ENCODE measurements at regions not wholly inside any gene's neighbourhood (a gene's known extent, or its start where the extent isn't known, plus 50 kb on each side); places are given as distances from the start of the nearest gene placed in this dataset.

GRCh38 chr7:63087575-63088190 is 911.0 kb upstream of the ZNF722 start:
- Histone ChIP-seq H3K27ac (no peak overlapping the region), H3K36me3 (ENCODE audit: low read depth, missing control alignments) (no peaks in the 10 kb centered on the region), H3K4me1 (no peaks in the 10 kb centered on the region), H3K4me3 (no peak overlapping the region), H3K27me3 (no peaks in the 10 kb centered on the region), H3K9me3 (no peaks in the 10 kb centered on the region)
- no peak for TF ChIP-seq POLR2A (IDR thresholded peaks at IDR 0.05)
- TF ChIP-seq CTCF (IDR thresholded peaks at IDR 0.05), result no peak
- intact Hi-C loops (cut with DNase I; ENCODE audit: low total_unique reads), result no loop called here
- no peak for DNase-seq
- 64 to 70% methylated on average over 3 of the region's 3 CpGs for WGBS, 2 donors

- no peak for DNase-seq
- no peak overlapping the region for H3K4me3 ChIP-seq
- whole genome bisulfite sequencing, 2 donors, result 67 to 76% methylated on average over 7 of the region's 7 CpGs
- TF ChIP-seq CTCF (IDR thresholded peaks at IDR 0.05) (no peak), POLR2A (IDR thresholded peaks at IDR 0.05) (no peak)
- no peaks in the 10 kb centered on the region for H3K36me3 ChIP-seq (ENCODE audit: low read depth, missing control alignments)
- H3K9me3 ChIP-seq, result no peaks in the 10 kb centered on the region
- H3K4me1 ChIP-seq, result no peaks in the 10 kb centered on the region
- intact Hi-C loops (cut with DNase I; ENCODE audit: low total_unique reads), result no loop called here
- no peaks in the 10 kb centered on the region for H3K27me3 ChIP-seq
- H3K27ac ChIP-seq, result no peak overlapping the region
Measured at GRCh38 chr7:63092951-63093350, 905.7 kb upstream of the ZNF722 start.

GRCh38 chr7:63093481-63093880 is 905.2 kb upstream of the ZNF722 start:
- no peaks in the 10 kb centered on the region for H3K9me3 ChIP-seq
- intact Hi-C loops (cut with DNase I; ENCODE audit: low total_unique reads), result no loop called here
- H3K27me3 ChIP-seq, result no peaks in the 10 kb centered on the region
- H3K4me3 ChIP-seq, result no peak overlapping the region
- TF ChIP-seq CTCF (IDR thresholded peaks at IDR 0.05) (no peak), POLR2A (IDR thresholded peaks at IDR 0.05) (no peak)
- no peaks in the 10 kb centered on the region for H3K4me1 ChIP-seq
- H3K36me3 ChIP-seq (ENCODE audit: low read depth, missing control alignments), result no peaks in the 10 kb centered on the region
- WGBS, 2 donors, result 50 to 58% methylated on average over 1 of the region's 1 CpG
- peak; percentile 53 for DNase-seq
- no peak overlapping the region for H3K27ac ChIP-seq

GRCh38 chr7:63096141-63096540 is 902.5 kb upstream of the ZNF722 start:
- intact Hi-C loops (cut with DNase I; ENCODE audit: low total_unique reads), result no loop called here
- Histone ChIP-seq H3K27me3 (no peaks in the 10 kb centered on the region), H3K36me3 (ENCODE audit: low read depth, missing control alignments) (no peaks in the 10 kb centered on the region), H3K27ac (no peak overlapping the region), H3K4me3 (no peak overlapping the region), H3K9me3 (no peaks in the 10 kb centered on the region), H3K4me1 (no peaks in the 10 kb centered on the region)
- TF ChIP-seq POLR2A (IDR thresholded peaks at IDR 0.05), result no peak
- no peak for TF ChIP-seq CTCF (IDR thresholded peaks at IDR 0.05)
- 84 to 97% methylated on average over 3 of the region's 3 CpGs for WGBS, 2 donors
- no peak for DNase-seq

GRCh38 chr7:63104666-63105065 is 894.0 kb upstream of the ZNF722 start:
- H3K4me1 ChIP-seq, result no peaks in the 10 kb centered on the region
- intact Hi-C loops (cut with DNase I; ENCODE audit: low total_unique reads), result no loop called here
- no peaks in the 10 kb centered on the region for H3K36me3 ChIP-seq (ENCODE audit: low read depth, missing control alignments)
- no peak for DNase-seq
- no peak for TF ChIP-seq POLR2A (IDR thresholded peaks at IDR 0.05)
- TF ChIP-seq CTCF (IDR thresholded peaks at IDR 0.05), result no peak
- no peaks in the 10 kb centered on the region for H3K27me3 ChIP-seq
- 76 to 80% methylated on average over 4 of the region's 4 CpGs for WGBS, 2 donors
- H3K4me3 ChIP-seq, result no peak overlapping the region
- no peak overlapping the region for H3K27ac ChIP-seq
- H3K9me3 ChIP-seq, result no peaks in the 10 kb centered on the region
